ENCODE measurements at regions not wholly inside any gene's neighbourhood (a gene's known extent, or its start where the extent isn't known, plus 50 kb on each side); places are given as distances from the start of the nearest gene placed in this dataset.

GRCh38 chr2:39524756-39525635 lies 87.9 kb upstream of the MAP4K3 start:
- no peak overlapping the region for H3K27ac ChIP-seq
- H2AFZ ChIP-seq, result no peak overlapping the region
- H3K4me1 ChIP-seq, result no peaks in the 10 kb centered on the region
- H3K9me3 ChIP-seq (ENCODE audit: control insufficient read depth, low read length), result no peaks in the 10 kb centered on the region
- H3K4me2 ChIP-seq (ENCODE audit: low read length), result no peak overlapping the region
- no peaks in the 10 kb centered on the region for H3K36me3 ChIP-seq (ENCODE audit: control insufficient read depth, insufficient read depth, low read length)
- no peak overlapping the region for H3K4me3 ChIP-seq (ENCODE audit: low read depth, low read length)
- no peaks in the 10 kb centered on the region for H3K79me2 ChIP-seq
- TF ChIP-seq CTCF (IDR thresholded peaks at IDR 0.05), result no peak
- no peaks in the 10 kb centered on the region for H3K27me3 ChIP-seq (ENCODE audit: control insufficient read depth, insufficient read depth, low read length)
- no peak overlapping the region for H3K9ac ChIP-seq

- Histone ChIP-seq H3K79me2 (no peaks in the 10 kb centered on the region), H3K4me3 (ENCODE audit: low read depth, low read length) (no peak overlapping the region), H3K4me1 (no peaks in the 10 kb centered on the region), H3K36me3 (ENCODE audit: control insufficient read depth, insufficient read depth, low read length) (no peaks in the 10 kb centered on the region), H3K27me3 (ENCODE audit: control insufficient read depth, insufficient read depth, low read length) (no peaks in the 10 kb centered on the region), H3K9ac (no peak overlapping the region), H3K9me3 (ENCODE audit: control insufficient read depth, low read length) (no peaks in the 10 kb centered on the region), H3K4me2 (ENCODE audit: low read length) (no peak overlapping the region), H2AFZ (no peak overlapping the region), H3K27ac (no peak overlapping the region)
- TF ChIP-seq CTCF (IDR thresholded peaks at IDR 0.05), result no peak
These were observed 88.7 kb upstream of the MAP4K3 start for GRCh38 chr2:39525636-39526412.

- no peaks in the 10 kb centered on the region for H3K79me2 ChIP-seq
- no peak overlapping the region for H3K27ac ChIP-seq
- no peak for TF ChIP-seq CTCF (IDR thresholded peaks at IDR 0.05)
These were observed 91.6 kb upstream of the MAP4K3 start for GRCh38 chr2:39528701-39529100.

GRCh38 chr2:39529836-39530235 lies 92.8 kb upstream of the MAP4K3 start:
- no peak for TF ChIP-seq CTCF (IDR thresholded peaks at IDR 0.05)
- Histone ChIP-seq H2AFZ (no peak overlapping the region), H3K27me3 (ENCODE audit: control insufficient read depth, insufficient read depth, low read length) (no peaks in the 10 kb centered on the region), H3K4me2 (ENCODE audit: low read length) (no peak overlapping the region), H3K4me3 (ENCODE audit: low read depth, low read length) (no peak overlapping the region), H3K36me3 (ENCODE audit: control insufficient read depth, insufficient read depth, low read length) (no peaks in the 10 kb centered on the region), H3K9ac (no peak overlapping the region), H3K9me3 (ENCODE audit: control insufficient read depth, low read length) (no peaks in the 10 kb centered on the region), H3K4me1 (no peaks in the 10 kb centered on the region), H3K27ac (no peak overlapping the region), H3K79me2 (no peaks in the 10 kb centered on the region)

More at GRCh38 chr2:39528701-39529100, 91.6 kb upstream of the MAP4K3 start:
- H3K9me3 ChIP-seq (ENCODE audit: control insufficient read depth, low read length), result no peaks in the 10 kb centered on the region
- H3K4me3 ChIP-seq (ENCODE audit: low read depth, low read length), result no peak overlapping the region
- no peaks in the 10 kb centered on the region for H3K4me1 ChIP-seq
- no peaks in the 10 kb centered on the region for H3K27me3 ChIP-seq (ENCODE audit: control insufficient read depth, insufficient read depth, low read length)
- no peak overlapping the region for H3K9ac ChIP-seq
- no peaks in the 10 kb centered on the region for H3K36me3 ChIP-seq (ENCODE audit: control insufficient read depth, insufficient read depth, low read length)
- H2AFZ ChIP-seq, result no peak overlapping the region
- H3K4me2 ChIP-seq (ENCODE audit: low read length), result no peak overlapping the region
